Activated T-cell treated with anti-CD3 and anti-CD28 coated beads for 24 hours (primary cell): ENCODE measurements at regions not wholly inside any gene's neighbourhood (a gene's known extent, or its start where the extent isn't known, plus 50 kb on each side); places are given as distances from the start of the nearest gene placed in this dataset.
"Not testable (repeated sequence)": the region's sequence is repeated elsewhere in the genome, so short reads cannot be mapped to it uniquely, and the experiment has no call there.

Experiments
- DNase-seq: peaks from one replicate; pipeline ENCODE4 v3.0.0-alpha.2; 2020; ENCODE audit warnings: low read depth

DNA sequence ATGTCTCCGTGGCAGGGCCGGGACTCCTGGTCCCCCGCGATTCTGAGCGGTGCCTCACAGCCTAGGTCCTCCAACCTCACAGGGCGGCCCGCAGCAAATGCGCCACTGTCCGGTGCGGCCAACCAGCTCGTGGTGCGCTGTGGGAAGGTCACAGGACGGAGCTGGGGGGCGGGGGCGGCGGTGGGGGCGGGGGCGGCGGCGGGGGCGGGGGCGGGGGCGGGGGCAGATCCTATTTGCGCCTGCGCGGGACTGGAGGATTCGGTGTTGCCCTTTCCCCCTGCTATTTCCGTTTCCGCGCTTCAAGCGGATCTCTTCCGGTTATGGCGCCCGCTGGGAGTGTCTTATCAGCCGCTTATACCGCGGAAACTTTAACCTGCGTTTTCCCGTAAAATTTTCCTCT lies 106.7 kb upstream of the SNRPN start:
- DNase-seq, result no peak

DNA sequence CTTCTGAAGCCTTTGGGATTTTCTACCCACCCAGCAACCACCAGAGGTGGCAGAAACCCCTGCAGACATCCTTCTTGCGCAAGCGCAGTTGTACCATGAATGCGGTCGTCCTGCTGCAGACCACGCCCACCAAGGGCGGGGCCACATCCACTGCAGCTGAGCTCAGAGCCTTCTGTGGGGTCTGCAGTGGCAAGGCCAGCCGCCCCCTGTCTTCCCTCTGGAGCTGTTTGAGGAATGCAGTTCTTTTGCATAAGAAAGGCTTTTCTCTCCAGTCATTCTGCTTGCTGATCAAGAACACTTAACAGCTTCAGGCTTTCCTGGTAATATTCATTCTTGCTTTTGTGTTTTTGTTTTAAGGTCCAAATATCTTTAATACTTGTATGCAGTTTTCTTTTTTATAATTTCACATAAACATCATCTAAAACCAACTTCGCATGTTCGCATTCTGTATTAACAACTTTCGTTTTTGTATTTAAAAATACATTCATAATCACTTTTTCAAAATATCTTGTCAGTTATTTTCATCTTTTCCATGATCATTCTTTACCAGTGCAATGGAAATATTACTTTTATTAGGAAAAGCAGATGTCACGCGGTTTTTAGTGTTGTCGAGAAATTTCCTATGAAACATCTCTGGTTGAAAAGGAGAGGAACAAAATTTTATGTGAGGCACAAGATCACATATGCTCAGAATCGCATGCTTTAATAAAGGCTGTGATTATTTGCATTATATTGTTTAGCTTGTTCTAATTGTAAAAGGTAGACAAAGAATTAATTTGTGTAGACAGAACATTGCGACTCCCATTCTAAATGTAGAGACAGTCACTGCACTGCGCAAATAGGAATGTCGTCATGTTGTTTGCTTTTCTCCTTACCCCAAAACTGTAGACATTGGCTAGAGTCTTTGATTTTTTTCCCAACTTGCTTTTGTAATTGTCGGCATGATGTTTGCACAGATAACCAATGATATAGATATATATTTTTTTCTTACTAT lies 98.1 kb upstream of the SNRPN start:
- DNase-seq, result no peak

DNA sequence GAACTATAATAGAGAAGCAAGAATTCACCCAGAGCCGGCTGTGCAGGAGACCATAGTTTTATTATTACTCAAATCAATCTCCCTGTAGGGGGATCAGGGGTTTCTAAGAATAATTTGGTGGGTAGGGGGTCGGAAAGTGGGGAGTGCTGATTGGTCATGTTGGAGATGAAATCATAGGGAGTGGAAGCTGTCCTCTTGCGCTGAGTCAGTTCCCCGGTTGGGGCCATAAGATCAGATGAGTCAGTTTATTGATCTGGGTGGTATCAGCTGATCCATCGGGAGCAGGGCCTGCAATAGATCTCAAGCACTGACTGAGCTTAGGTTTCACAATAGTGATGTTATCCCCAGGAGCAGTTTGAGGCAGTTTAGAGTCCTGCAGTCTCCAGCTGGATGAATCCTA lies 97.0 kb upstream of the SNRPN start:
- DNase-seq, result no peak

DNA sequence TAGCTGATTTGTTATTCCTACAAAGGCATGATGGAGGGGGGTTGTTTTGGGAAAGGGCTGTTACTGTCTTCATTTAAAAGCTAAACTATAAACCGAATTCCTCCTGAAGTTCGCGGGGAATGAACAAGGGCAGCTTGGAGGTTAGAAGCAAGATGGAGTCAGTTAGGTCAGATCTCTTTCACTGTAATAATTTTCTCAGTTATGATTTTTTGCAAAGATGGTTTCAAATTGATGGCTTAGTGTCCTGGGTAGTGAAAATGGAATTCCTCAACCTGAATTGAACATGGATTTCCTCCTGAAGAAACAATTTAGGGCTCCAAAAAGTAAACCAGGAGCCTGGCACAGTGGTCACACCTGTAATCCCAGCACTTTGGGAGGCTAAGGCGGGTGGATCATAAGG lies 96.6 kb upstream of the SNRPN start:
- DNase-seq, result not testable (repeated sequence)

DNA sequence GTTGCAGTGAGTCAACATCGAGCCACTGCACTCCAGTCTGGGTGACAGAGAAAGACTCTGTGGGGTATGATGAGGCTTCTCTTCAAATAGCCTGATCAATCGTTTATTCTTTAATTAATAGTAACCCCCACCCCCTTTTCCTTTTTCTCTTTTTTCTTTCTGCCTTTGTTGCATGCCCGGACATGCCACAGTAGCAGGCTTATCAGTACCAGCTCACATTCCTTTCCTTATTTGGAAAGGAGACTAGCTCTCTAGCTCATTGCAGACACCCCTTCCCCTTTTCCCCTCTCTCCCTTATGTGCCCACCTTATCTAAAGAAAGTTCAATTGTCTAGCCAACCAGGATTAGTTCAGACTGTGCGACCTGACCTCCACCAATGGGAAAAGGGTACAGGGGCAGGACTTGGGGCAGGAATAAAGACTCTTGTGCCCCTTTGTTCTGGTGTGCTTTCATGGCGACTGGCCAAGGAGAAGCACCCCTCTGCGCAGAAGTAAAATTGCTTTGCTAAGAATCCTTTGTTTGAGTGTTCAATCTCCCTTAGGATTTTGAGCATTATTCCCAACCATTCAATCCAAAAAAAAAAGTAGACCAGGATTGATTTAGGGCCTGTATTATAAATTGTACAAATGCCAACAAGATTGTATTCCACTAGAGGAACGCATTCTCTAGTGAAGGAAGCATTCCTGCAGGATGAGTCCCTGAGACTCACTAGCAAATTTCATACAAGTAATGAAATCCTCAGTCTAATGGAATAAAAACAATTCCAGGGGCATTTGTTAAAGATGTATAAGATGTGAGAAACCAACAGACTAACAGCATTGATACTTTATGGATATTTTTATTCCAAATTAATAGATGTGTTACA lies 95.8 kb upstream of the SNRPN start:
- no peak for DNase-seq

DNA sequence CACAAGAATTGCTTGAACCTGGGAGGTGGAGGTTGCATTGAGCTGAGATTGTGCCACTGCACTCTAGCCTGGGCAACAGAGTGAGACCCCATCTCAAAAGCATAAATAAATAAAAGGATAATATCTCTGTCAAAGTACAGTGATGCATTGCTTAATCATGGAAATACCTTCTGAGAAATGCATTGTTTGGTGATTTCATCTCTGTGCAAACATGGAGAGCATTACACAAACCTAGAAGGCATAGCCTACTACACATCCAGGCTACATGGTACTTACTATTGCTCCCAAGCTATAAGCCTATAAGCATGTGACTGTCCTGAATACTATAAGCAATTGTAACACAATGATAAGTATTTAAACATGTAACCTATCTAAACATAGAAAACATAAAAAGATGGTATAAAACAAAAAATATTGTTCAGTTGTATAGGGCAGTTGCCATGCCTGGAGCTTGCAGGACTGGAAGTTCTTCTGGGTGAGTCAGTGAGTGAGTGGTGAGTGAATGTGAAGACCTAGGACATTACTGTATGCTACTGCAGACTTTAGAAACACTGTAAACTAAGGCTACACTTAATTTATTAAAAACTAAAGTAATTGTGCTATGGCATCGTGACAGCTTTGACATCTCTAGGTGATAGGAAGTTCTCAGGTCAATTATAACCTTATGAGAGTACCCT lies 93.6 kb upstream of the SNRPN start:
- no peak for DNase-seq

DNA sequence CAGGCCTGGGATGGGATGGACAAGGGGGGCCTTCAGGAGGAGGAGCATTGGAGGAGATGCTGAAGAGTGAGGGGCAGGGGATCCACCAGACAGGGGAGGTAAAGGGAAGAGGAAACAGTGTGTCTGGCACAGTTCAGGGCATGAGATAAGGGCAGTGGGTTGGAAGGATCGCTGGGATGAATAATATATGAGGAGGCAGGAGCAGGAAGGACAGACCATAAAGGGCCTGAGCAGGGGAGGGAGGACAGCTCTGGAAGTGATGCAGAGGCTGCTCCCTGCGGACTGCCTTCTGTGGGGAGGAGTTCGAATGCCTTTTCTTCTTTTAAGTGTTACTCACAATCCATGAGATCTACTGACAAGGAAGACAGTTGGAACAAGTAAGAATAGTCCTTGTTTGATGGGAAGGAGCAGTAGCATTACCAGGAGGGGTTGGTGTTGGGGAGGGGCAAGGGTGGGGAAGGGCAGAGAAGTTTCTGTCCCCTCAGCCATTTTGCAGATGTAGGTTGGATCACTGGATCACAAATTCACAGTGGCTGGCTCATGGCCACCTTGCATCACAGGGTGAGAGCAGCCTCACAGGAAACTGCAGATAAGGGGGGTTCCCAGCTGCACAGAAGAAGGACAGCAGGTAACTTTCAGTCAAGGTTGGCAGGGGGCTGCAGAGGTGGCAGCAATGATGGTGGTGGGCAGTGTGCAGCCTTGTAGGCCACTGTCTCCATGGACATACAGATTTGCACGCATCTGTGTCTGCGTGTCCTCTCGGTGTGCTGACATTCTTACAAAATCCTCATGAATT lies 91.9 kb upstream of the SNRPN start:
- no peak for DNase-seq

DNA sequence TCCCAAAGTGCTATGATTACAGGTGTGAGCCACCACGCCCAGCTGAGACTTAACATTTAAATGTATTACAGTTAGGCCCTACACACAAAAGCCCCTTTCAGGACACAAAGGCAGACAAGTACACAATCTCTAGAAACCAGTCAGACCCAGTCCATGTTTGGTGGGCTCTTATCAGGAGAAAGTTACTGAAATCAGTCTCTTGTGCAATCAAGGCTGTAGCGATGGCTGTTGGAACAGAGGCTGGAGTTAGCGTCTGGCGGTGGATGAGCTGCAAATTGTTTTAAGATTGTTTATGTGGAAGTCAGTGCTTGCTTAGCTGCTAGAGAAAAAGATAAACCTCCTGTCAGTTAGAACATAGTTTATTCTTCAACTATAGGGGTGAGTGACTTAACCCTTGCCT lies 89.5 kb upstream of the SNRPN start:
- no peak for DNase-seq

DNA sequence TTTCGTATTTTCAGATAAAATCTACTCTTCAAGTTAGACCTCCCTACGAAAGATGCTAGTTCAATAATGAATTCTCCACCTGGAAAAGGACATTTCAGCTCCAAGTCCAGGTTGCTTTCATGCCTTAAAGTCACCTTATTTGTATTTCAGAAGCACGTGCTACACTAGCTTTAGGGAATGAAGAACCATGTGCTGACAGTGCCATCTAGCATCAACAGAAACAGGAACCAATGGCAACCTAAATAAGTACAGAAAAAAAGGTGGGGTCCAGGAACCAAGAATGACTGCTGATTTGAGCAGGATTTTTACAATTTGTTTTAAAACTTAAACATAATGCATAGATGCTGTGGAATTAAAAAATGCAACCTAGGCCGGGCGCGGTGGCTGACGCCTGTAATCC lies 77.6 kb upstream of the SNRPN start:
- no peak for DNase-seq

DNA sequence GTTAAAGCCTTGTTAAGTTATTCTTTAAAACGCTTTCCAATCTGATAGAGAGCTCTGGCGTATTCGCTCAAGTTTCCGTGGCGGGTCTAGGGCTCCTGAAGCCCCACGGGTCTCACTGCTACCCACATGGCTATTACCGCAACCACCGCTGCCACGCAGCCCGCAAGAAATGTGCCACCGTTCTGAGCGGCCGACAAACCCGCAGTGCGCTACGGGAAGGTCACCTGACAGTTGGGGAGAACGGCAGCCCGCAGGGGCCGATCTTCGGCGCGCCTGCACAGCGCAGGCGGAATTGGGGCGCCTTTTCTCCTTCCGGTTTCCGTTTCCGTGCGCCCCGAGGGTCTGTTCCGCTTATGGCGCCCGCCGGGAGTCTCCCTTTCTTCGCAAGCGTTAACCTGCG lies 76.6 kb upstream of the SNRPN start:
- DNase-seq, result peak; percentile 1

DNA sequence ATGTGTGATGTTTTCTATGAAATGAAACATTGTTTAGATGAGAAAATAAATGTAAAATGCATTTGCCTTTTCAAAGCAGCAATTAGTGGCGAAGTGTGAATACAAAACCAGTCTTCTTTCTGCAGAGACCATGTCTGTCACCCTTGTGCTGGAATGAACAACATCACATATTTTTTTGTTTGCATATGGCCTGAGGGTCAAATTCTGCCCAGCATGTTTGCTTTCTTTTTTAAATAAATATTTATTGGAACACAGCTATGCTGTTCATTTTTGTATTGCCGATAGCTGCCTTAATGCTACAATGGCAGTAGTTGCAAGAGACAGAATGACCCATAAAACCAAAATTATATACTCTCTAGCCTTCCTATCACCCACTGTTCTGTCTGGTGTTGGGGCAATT lies 75.3 kb upstream of the SNRPN start:
- no peak for DNase-seq

DNA sequence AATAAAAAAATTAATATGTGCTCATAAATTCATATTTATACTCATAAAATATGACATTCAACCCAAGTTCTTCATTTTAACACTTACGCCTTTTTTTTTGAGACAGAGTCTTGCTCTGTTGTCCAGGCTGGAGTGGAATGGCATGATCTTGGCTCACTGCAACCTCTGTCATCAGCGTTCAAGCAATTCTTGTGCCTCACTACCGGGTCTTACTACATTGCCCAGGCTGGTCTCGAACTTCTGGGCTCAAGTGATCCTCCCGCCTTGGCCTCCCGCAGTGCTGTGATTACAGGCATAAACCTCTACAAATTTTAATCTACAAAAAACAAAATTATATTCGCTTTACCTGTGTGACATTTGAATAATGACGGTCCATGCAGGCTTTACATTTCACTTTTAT lies 74.1 kb upstream of the SNRPN start:
- no peak for DNase-seq

DNA sequence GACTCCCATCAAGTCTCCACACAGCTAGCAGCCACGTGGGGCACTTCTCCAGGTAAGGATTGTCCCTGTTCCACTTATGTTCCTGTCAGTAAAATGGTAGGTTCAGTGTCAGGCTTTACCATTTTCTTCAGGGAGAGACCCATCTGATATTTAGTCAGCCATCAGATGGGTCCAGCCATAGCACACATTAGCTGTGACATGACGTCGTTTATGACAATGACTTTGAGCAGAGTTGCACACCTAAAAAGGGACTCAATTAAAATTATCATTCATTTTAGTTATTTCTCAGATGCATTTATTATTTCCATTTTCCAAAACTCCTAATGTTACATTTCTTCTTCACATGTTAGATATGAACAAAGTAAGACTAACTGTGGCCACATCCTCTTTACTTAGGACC lies 68.2 kb upstream of the SNRPN start:
- DNase-seq, result no peak

DNA sequence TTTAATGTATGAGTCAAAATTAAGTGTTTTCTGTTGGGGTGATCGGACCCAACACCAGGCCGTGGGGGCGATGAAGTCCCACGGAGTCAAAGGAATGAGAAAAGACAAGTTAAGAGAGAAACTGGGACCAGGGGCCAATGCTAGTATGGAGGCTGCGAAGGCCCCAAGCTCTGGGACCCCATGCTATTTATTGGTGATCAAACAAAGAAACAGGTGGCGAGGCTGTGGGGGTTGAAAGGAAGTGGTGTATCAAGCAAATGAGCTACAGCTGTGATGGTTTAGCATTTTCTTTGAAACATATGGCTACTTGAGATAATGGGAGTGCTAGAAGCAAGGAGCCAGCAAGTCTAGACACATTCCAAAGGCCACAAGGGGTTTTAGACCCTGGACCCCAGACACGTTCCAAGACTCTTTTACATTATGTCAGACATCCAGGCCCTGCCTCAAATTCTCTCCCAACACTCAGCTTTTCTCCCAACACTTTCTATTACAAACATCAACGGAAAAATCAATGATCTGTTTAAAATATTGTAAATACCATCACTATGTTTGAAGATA lies 56.0 kb upstream of the SNRPN start:
- DNase-seq, result no peak

DNA sequence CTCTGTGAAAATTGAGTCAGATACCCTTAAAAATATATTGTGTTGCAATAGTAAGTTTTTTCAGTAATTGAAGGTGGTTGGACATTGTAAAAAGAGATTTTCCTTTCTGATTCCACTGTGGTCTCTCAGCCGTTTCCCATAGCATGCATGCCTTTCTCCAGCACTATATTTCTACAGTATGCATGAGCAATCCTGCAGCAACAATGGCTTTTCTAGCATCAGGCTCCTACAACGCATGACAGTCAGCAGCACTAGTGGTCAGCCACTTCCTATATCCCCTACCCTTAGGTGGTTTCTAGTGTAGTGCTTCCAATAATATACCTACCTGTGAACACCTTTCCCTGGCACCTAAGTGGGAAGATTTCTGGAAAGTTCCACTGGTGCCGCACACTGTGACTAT lies 55.4 kb upstream of the SNRPN start:
- no peak for DNase-seq

DNA sequence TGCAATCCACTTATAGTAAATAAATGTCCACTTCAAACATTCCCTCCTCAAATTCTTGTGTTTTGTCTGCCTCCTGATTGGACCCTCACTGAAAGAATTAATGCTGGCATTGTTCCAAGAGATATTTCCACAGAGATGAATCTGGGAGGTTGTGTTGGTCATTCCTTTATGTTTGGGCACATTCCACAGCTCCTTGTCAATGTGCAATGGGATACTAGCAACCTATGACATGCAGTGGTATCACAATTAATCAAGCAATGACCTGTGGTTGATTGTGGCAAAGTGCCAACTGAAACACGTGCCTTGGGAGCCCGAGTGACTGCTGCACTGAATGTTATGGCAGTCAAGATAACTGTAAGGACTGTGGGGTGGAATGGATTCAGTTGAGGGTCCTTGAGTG lies 55.0 kb upstream of the SNRPN start:
- no peak for DNase-seq

DNA sequence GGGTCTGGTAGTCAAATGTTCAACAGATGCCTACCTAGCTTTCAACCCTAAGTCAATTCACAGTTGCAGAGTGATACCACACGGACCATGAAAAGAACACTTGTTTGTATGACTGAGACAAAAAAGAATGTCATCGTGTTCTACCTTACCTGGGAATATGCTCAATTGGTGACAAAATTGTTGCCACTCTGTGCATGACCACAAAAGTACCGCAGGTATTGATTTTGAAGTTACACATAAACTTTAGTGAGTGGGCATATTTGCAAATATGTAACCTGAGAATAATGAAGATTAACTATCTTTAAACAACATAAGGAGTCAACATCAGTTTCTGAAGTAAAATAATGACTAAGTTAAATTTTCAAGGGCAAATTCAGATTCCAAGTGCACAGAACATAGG lies 53.4 kb upstream of the SNRPN start:
- no peak for DNase-seq
